Superior temporal gyrus (tissue), 1 donor: ENCODE measurements at regions not wholly inside any gene's neighbourhood (a gene's known extent, or its start where the extent isn't known, plus 50 kb on each side); places are given as distances from the start of the nearest gene placed in this dataset.
A peak's percentile ranks its signal among the peaks of the same experiment; 100 is the strongest.

ENCODE experiments used
- DNase-seq: peaks from one replicate; pipeline ENCODE4 v3.0.0-alpha.2; 2016; ENCODE audit errors: extremely low spot score

DNA sequence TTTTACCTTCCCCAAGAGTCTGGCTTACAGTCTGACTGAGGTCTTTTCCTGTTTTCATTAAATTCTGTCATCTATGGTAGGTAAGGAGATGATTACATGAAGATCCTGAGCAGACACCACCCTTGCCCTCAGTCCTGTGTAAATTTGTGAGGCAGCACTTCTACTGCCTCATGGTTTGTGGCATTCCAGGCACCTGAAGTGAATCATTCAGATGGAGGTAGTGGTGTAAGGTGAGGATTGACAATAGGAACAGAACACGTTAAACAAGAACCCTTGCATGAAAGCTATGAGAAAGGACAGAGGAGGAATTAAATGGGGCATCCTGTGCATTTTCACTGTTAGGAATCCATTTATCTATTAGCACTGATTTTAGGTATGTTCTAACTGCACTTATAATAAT is 618.6 kb downstream of the TLL1 start:
- DNase-seq = no peak

DNA sequence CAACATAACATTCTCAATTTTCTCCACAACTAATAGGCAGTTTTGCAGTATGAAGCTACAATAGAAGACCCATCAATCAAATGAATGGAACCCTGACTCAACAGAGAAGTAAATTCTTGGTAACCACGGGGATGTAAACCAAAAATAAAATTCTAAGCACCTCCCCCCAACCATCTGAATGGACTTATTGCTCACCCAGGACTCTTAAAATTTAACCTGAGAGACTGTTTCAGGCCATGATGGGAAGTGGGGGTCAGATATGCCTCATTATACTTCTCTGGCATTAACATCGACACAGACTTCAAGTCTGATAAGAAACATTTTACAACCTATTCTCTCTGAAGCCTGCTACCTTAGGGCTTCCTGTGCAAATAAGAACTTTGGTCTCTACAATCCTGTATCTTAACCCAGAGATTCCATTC is 620.9 kb downstream of the TLL1 start:
- DNase-seq = no peak

DNA sequence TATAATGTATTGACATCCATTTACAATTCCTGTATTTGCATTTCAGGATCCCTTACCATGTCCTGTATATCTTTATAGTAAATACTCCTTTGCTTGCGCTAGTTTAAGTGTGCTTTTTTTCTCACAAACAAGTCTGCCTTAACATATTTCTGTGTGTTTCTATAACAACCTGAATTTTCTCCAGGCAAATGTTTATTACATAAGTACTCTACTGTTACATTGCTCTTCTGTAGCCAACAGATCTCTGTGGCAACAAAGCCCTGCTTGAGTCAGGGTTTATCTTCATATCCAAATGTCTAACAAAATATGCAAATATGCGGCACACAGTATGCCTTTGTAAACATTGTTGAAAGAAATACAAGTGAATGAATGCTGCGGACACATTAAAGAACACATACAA is 625.5 kb downstream of the TLL1 start:
- DNase-seq = peak; percentile 68

DNA sequence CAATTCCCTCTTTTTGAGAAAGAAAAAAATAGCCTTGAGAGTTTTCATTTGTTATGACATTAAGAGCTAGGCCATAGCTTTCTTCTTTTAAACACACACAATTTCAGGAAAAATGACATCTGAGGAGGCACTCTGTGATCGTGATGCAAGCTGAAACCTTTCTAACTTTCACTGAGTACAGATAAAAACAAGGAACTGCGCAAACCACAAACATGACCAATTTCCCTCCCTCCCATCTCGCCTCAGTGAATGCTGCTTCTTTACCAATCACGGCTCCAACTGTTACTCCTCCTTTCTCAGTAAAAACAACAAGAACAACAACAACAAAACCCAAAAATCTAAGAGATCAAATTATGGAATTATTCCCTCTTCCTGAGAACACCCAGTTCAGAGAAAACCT is 626.8 kb downstream of the TLL1 start:
- no peak for DNase-seq

DNA sequence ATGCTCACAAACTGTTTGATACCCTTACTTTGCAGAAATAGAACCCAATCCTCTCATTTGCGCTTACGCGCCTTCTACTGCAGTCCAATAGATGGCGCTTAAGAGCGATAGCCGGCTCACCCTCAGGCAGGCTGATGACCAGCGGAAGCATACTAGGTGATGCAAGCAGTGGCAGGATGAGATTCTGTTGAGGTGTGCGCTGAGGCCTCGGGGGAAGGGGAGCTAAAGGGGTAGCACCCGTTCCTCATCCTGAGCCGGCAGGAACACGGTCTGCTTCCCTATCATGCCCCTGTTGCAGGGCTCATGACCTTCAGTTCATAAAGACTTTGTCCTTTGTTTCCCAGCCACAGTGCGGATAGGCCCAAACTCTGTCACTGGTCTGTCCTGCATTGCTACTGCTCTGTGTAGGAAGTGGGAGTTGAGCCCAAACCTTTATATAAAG is 628.9 kb downstream of the TLL1 start:
- no peak for DNase-seq

DNA sequence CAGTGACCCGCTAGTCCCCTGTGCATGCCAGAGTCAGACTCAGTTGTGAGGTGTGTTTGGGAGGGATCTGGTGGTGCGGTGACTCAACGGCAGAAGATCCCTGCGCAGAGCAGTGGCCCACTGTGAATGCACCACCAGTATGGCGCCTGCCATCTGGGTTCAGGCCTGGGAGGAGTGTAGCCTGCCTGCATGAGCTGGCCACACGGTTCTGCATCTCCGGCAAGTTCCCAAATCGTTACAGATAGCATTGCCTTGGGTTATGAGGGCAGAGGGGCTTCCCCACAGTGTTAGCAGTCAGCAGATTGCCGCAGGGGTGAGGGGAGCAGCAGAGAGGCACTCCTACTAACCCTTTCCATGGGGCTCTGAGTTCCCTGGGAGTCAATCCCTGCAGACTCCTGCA is 629.6 kb downstream of the TLL1 start:
- no peak for DNase-seq

DNA sequence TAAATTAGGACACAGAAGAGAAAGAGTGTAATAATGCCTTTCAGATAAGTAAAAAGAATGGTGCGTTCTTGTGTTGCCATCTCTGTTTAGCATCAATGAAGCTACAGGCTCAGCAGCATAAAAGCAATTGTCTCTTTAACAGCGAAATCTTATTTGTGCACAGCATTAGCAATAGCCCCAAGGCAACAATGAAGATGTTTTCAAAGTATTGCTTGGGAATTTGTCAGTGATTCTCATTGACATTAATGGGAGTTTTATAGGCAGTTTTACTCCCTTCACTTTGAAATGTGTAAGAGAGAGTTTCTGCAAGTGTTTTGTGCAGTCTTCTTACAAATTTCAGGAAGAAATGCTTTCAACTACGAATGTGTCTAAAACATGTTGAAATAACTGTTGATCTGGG is 633.0 kb downstream of the TLL1 start:
- DNase-seq = no peak

DNA sequence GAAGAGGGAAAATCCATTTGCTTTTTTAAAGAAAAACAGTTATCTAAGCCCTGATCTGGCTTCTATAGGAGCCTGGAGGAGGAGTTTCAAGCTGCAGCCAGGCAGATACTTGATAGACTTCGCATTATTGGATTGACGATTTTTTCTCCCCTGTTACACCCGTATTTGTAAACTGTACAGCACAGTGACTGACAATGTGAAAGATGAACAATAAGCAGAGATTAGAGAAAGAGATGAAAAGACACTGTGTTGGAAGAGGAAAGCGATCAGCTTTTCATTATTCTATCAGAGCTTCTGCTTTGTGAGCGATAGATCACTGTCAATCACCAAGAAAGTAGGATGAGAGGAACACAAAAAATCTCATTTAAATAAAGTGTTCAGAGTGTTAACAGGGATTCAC is 639.2 kb downstream of the TLL1 start:
- DNase-seq = no peak

DNA sequence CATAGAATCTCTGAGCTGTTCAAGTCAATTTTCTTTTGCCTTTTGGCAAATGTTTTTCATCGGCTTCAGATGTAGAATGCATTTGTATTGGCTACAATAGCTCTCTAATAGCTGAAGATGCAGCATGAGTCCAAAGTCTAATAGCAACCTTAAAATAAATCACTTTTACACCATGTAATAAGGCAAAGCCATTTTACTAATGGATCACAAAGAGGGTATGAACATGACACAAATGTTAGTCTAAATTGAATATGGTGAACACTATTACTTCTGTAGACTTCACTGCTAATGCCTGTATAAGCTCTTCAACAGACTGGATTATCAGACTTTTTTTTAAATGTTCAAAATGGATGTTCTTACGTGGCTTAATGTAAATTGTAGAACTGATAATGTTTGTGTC is 645.3 kb downstream of the TLL1 start:
- no peak for DNase-seq

DNA sequence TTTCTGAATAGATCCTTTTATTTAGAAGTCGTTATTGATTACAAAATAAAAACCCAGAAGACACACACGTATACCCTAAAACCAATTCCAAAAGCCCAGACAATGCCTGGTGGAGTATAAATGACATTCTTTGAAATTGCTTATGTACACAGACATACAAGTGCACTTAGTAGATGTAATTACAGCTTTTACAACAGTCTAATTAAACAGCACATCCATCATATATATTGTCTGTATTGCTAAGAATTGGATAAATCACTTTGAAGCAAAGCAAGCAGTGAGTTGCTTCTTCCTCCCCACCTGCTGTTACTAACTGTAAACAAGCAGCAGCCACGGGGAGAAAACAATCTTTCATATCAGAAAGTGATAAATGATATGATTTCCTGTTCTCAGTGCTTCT is 645.7 kb downstream of the TLL1 start:
- no peak for DNase-seq

DNA sequence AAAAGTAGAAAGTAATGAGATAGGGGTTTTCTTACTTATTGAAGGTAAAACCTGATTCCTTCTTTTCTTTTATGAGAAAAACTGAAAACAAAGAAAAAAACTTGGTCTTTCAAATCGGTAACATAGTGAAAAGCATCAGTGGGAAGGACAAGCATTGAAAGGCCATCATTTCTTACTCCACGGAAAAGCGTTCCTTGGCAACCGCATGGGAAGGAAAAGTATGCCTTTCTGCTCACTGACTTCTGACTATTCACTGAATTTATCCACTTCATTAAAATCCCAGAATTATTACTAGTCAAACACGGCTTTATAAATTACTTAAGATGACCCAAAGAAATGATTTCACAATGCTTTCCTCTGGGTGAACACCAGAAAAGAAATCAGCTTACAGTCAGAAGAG is 646.7 kb downstream of the TLL1 start:
- DNase-seq = no peak

DNA sequence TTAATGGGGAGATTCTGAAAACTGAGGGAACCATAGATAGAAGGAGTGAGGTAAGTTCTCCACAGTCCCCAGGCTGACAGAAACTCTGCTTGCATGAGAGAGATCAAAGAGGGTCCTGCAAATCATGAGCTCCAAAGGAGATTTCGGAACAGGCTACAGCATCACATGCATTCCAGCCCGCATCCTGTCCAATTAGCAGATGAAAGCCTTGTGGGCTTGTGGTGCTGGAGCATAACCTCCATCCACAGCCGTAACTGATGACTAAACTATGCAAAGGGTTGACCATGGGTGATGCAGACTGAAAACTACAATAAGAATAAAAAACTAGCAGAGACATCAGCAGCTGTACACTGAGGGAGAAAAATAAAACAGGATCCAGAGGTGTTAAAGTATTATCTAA is 654.5 kb downstream of the TLL1 start:
- no peak for DNase-seq

DNA sequence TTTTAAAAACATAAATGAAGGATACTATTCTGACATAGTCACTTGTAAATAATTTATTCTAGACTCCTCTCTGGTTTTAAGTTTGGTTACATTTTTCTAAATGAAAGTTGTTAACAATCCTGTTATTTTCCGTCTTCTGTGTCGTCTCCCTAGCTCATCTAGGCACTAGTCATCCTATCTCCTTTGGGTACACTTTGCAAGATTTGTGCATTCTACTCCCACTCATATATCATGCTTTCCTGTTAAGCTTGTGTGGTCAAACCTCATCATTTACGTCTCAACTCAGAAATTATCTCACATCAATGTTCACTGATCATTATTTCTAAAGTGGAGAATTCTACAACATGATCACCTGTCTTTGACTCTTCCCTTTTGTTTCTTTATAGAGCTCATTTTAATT is 658.7 kb downstream of the TLL1 start:
- no peak for DNase-seq

DNA sequence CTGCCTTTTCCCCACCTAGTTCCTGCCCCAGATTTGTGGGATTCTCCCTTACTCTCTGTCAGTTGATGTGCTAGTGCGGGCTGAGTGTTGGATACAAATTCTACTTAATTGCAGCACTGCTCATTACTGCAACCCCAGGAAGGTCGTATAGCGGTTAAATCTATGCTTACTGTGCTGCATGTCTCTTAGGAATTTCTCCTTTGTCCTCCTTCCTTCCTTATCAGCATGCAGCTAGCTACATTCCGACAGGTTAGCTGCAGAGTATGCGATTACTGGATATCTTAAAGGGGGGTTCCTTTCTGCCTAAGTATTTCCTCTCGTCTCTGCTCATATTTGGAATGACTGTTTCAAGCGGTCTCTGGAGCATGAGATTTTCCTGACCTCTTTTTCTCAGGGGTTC is 662.8 kb downstream of the TLL1 start:
- DNase-seq = no peak

DNA sequence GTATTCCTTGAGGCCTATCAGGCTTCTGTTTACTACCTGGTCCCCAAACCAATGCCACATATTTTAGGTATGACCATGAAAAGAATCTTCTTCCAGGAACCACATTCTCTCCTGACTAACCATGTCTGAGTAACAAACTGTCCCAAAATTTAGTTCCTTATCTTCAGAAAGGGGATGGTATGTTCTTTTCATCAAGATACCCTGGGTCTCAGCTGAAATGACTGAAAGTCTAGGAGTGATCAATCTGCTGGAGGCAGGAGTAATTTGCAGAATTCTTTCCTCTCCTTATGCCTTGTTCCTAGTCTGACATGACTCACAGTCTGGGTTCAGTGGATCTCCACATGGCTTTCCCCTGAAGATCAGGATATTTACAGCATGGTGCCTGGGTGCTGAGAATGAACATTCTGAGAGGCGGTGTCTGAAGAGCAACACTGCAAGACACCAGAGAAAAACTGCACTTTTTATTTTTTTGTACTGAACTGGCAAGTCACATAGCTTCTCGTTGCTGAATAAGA is 665.5 kb downstream of the TLL1 start:
- DNase-seq = no peak

DNA sequence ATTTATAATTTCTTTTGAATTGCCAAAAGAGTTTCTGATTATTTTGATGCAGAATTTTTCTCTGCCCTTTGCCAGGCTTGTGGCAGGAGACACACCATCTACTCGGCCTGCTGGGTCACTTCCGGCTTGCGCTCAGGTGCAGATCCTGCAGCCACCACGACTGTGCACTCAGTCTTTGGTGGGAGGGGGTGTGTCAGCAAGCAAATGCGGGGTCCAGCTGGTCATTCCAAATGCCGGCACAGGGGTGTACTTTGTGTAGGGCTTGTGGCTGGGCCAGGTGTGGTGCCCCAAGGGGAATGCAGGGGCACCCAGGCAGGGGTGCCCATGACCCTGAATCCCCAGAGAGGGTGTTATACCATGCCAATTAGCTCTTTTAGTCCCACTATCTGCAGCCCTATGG is 673.0 kb downstream of the TLL1 start:
- no peak for DNase-seq

DNA sequence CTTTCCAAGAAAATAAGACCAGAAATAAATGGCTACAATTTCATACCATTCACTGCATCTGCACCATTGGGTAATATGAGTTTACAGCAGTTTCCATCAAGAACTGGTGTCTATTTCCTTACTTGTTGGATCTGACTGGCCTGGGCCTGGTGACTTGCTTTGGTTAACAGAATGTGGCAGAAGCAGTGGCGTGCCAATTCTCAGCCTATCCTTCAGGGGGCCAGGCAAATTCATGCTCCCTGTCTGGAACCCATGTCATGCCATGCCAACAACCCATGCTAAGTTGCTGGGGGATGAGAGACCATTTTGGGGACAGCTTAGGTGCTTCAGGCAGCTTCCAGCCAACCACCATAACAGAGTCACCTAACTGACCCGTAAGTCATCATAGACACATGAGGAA is 656.7 kb downstream of the SPOCK3 start:
- no peak for DNase-seq

DNA sequence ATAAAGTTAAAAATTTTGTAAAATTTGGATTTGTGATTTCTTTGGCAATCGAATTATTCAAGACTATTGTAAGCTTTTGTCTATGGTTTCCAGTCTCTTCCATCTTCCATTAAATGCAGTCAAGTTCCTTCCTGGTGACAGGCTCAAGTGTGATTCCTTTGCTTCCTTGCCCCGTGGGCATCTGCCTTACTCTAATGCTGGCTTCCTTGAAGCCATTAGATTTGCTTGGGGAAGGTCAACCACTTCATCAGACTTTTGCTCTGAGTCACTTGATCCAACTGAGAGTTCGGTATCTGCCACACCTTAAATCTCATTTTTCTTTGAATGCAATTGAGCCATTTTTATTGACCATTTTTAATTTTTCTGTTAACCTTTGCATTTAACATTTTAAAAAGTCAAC is 648.8 kb downstream of the SPOCK3 start:
- no peak for DNase-seq

DNA sequence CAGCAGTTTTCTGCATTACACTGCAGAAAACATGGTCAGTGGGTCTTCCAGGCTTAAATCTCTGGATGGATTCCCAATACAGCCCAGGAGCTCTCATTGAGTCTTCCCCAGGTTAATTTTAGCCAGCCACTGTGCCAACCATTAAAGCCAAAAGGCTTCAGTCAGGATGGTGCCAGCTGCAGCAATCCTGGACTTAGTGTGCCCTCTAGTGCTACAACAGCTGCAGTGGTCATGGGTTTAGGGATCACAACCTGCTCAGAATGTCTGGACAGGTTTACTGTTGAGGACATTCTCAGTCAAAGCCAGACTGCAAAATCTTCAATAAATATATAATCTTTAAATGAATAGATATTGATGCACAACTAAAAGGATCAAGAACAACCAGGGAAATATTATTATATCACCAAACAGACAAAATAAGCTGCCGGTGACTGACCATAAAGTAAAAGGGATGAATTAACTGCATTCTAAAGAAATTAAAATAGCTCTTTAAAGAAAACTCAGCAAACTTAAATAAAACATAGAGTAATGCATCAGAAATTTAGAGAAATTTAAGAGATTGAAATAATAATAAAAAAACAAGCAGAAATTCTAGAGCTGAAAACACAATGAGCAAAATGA is 639.9 kb downstream of the SPOCK3 start:
- DNase-seq = peak; percentile 35

DNA sequence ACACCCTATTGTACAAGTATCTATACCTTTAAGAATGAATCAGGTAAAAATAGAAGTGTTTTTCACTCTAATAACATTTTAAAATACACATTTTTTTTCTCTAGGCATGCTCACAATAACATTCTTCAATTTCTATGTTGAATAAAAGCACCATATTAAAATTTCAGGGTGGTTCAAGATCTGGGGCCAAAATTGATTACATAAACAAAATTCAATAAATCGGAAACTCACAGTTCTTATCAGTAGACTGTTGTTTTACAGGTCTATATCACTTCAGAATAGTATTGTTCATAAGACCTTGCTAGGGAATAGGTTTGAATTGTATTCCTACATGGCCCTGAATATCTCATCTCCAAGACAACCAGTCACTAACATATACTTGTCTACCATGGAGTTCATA is 634.0 kb downstream of the SPOCK3 start:
- no peak for DNase-seq

DNA sequence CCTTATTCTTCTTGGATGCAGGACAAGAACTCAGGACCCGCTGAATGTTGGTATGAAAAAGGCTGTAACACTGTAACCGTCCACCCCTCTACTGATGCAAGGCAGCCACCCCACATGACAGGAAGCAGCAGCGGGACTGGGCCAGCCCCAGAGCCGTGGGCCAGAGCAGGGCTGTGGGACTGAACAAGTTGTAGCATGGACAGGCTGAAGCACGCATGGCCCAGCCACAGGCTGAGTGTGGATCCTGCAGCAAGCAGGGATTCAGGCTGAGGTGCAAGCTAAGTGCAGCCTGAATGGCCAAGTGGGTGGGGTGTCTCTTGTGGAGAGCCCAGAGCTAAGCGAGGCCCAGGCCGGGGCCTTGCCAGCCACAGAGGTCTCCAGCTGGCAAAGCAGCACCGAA is 632.2 kb downstream of the SPOCK3 start:
- DNase-seq = no peak

DNA sequence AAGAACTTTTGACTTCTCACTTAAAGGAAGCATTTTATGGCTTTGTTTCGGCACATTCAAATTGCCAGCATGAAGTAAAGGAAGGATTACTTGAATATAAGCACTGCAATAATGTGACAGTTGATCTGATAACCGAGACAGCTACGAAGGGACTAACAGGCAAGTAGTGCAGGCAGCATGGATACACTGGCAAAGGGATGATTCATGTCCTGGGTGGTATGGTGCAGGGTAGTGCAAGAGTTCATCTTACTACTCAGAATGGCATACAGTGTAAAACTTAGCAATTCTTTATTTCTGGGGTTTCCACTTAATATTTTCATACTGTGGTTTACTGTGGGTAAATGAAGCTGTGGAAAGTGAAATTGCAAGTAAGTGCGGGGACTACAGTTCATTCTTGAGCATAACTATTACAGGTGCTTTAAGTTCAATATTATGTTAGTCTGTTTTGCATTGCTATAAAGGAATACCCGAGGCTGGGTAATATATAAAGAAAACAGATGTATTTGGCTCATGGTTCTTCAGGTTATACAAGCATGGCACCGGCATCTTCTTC is 611.8 kb downstream of the SPOCK3 start:
- no peak for DNase-seq

DNA sequence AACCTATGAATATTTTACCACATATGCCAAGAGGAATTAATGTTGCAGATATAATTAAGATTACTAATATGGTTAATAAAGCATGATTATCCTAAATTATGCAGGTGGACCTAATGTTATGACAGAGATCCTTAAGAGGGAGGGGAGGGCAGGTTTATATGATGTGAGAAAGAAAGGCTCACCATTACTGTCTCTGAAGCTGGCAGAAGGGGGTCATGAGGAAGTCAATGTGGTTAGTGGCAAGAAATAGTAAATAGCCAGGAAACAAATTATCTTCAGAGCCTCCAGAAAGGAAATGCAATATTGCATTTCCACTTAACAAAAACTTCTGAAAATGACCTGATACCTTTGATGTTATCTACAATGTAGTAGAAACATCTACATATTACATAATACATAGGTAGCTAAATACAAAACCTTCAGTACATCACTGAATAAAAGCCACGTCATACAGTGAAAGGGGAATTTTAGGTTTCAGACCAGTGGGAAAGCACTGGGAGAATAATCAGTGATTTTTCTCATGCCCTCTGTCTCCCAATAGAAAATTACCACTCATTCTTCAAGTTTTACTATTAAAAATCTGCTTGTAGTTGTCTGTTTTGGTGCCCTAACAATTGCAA is 609.2 kb downstream of the SPOCK3 start:
- DNase-seq = no peak

DNA sequence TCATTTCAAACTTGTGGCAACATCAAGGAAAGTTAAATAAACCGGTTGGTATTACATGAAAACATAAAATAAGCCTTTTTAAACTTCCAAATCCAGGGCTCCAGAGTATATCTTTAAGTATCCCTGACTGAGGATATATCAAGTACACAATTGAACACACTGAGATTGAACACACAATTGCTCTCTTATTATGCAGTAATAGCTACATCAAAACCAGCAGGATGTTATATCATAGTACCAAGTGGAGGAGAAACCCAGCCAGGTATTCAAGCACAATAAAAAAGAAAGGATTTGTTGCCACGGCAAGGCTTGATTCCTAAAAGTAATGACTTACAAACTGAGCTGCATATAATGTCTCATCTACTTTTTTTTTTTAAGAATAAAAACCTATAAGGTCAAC is 605.8 kb downstream of the SPOCK3 start:
- DNase-seq = no peak
